ENCODE measurements at regions not wholly inside any gene's neighbourhood (a gene's known extent, or its start where the extent isn't known, plus 50 kb on each side); places are given as distances from the start of the nearest gene placed in this dataset.
A peak's percentile ranks its signal among the peaks of the same experiment; 100 is the strongest.
"Not testable (repeated sequence)": the region's sequence is repeated elsewhere in the genome, so short reads cannot be mapped to it uniquely, and the experiment has no call there.

DNA sequence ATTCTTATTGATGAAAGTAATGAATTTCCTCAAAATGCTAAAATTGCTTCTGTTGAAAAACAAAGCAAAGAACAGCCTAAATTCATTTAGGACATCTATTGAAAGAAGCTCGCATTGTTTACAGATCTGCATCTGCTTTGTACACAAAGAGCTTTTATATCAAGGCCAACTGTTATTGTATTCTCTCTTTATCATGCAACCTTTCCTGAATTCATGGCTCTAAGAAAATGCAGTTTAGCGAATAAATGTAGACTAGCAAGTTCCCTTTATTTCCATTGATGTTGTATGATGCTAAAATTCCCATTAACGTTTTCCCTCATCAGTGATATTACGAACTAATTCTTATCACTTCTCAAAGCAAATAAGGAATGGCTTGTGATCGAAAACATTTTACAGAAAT lies 446.3 kb downstream of the MID1IP1 start:
- H3K4me1 Mint-ChIP-seq (ENCODE audit: low read depth): peaks cover 20% of the 10 kb centered on the region
- no peak for DNase-seq
- no peaks in the 10 kb centered on the region for H3K9me3 Mint-ChIP-seq
- H3K4me3 Mint-ChIP-seq: no peak overlapping the region
- peaks cover 30% of the 10 kb centered on the region for H3K27me3 Mint-ChIP-seq
- no peak overlapping the region for H3K27ac Mint-ChIP-seq
- H3K36me3 Mint-ChIP-seq (ENCODE audit: low read depth): no peaks in the 10 kb centered on the region

DNA sequence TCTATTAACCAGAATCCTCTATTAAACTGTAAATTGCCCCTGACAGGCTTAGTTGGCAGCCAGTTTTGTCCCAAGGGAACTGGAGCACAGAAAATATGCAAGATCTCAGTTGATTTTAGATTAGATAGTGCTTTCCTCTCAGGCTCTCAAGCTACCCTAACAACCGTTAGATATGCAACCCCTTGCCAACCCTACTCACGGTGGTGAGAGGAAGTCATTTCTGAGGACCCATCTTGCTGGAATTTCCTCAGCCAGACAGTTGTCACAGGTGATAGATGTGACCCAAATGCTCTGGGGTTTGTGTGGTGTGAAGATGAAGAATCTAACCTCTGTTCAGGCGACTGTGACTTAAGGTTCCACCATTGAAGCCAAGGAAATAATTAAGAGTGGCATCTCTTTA lies 447.1 kb downstream of the MID1IP1 start:
- H3K36me3 Mint-ChIP-seq (ENCODE audit: low read depth): no peaks in the 10 kb centered on the region
- H3K4me1 Mint-ChIP-seq (ENCODE audit: low read depth): peaks cover 24% of the 10 kb centered on the region
- DNase-seq: no peak
- no peak overlapping the region for H3K4me3 Mint-ChIP-seq
- peaks cover 35% of the 10 kb centered on the region for H3K27me3 Mint-ChIP-seq
- no peak overlapping the region for H3K27ac Mint-ChIP-seq
- no peaks in the 10 kb centered on the region for H3K9me3 Mint-ChIP-seq

DNA sequence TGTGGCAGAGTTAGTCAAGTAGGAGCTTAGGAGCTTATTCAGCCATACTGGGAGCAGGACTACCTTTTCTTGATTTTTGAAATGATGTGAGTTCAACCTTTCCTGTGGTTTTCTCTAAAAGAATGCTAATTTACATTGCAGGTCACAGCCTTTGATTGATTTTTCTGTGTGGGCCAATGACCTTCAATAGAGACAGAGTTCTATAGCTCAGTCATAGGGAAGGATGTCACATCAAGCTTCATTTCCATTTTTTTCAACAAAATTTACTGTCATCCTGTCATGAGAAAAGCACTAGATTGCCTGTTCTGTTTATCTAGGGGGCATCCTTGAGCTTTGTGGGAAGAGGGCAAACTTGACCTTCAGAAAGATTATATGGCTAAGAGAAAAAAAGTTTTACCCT lies 448.7 kb downstream of the MID1IP1 start:
- H3K4me1 Mint-ChIP-seq (ENCODE audit: low read depth): peaks cover 32% of the 10 kb centered on the region
- no peaks in the 10 kb centered on the region for H3K9me3 Mint-ChIP-seq
- no peak overlapping the region for H3K4me3 Mint-ChIP-seq
- peaks cover 38% of the 10 kb centered on the region for H3K27me3 Mint-ChIP-seq
- no peaks in the 10 kb centered on the region for H3K36me3 Mint-ChIP-seq (ENCODE audit: low read depth)
- DNase-seq: no peak
- H3K27ac Mint-ChIP-seq: no peak overlapping the region

DNA sequence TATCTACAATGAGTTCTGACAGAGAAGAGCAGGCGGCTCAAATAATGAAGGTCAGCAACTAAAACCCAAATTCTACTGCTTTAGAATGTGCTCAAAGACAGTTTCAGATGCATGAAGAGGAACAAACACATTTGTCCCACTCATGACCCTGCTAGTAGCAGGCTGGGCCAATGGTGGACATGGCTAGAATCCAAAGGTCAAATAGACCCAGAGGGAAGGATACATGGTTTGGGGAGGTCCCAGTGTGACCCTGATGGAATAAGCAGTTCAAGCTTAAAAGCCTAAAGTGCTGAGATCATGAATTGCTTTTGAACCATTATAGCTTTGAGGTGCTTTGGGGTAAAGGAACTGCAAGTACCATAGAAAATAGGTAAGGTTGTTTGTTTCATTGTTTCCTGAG lies 450.7 kb downstream of the MID1IP1 start:
- H3K36me3 Mint-ChIP-seq (ENCODE audit: low read depth): no peaks in the 10 kb centered on the region
- H3K27me3 Mint-ChIP-seq: peaks cover 30% of the 10 kb centered on the region
- no peaks in the 10 kb centered on the region for H3K9me3 Mint-ChIP-seq
- no peak overlapping the region for H3K27ac Mint-ChIP-seq
- DNase-seq: no peak
- H3K4me3 Mint-ChIP-seq: no peak overlapping the region
- peaks cover 32% of the 10 kb centered on the region for H3K4me1 Mint-ChIP-seq (ENCODE audit: low read depth)

DNA sequence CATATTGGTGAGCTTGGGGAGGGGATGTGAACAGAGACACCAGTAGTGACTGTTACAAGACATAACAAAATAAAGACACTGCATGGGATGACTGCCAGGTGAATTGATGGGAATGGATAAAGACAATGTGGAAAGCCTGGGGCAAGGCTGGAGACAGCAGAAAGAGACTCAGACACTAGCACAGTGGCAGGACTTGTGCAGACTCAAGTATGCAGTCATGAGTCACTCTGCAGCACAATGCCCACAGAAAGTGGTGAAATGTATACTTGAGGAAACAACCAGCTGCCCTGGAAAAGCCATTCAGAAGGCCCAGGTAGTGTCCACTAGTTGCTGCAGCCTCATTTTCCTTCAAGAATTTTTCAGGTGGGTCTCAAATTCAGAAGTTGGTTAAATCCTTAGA lies 452.3 kb downstream of the MID1IP1 start:
- Mint-ChIP-seq H3K4me1 (ENCODE audit: low read depth) (peaks cover 32% of the 10 kb centered on the region), H3K4me3 (no peak overlapping the region), H3K27me3 (peaks cover 21% of the 10 kb centered on the region), H3K9me3 (no peaks in the 10 kb centered on the region), H3K27ac (no peak overlapping the region), H3K36me3 (ENCODE audit: low read depth) (no peaks in the 10 kb centered on the region)
- DNase-seq: no peak

DNA sequence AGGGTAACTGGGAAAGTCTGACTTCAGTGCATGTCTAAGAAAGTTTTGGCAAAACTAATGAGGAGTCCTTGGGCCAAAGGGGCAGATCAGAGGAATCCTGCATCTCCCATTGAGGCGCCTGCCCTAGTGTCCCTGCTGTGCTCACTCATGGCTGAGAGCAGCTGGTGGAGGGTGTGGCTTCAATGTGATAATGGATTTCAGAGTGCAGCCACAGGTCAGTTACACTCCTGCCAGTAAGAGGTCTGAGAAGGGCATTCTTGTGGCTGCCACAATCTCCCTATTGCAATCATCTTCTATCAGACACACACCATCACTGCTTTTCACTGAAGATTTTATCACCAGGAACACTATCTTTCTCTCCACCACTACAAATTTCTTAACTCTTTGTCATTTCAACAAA lies 457.1 kb downstream of the MID1IP1 start:
- H3K4me1 Mint-ChIP-seq (ENCODE audit: low read depth): peaks cover 34% of the 10 kb centered on the region
- no peak for DNase-seq
- no peak overlapping the region for H3K27ac Mint-ChIP-seq
- H3K4me3 Mint-ChIP-seq: no peak overlapping the region
- peaks cover 8% of the 10 kb centered on the region for H3K27me3 Mint-ChIP-seq
- no peaks in the 10 kb centered on the region for H3K9me3 Mint-ChIP-seq
- no peaks in the 10 kb centered on the region for H3K36me3 Mint-ChIP-seq (ENCODE audit: low read depth)

DNA sequence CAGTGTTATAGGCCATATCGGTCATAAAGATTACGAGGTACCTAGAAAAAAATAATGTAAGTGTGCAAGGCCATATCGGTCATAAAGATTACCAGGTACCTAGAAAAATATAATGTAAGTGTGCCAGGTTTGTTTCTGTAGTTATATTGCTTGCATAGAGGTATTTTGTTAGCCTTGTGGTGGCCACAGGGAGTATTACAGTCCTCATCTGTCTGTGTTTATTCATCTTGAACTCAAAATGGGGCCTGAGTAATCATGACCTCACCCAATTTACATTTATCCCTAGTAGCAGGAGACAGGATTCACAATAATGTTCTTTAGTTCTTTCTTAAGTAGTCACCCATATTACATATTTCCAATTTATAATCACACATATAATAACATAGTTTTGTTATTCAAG lies 459.7 kb downstream of the MID1IP1 start:
- H3K9me3 Mint-ChIP-seq: peaks cover 4% of the 10 kb centered on the region
- no peak overlapping the region for H3K27ac Mint-ChIP-seq
- no peaks in the 10 kb centered on the region for H3K36me3 Mint-ChIP-seq (ENCODE audit: low read depth)
- no peak for DNase-seq
- H3K4me1 Mint-ChIP-seq (ENCODE audit: low read depth): peaks cover 45% of the 10 kb centered on the region
- peaks cover 10% of the 10 kb centered on the region for H3K27me3 Mint-ChIP-seq
- H3K4me3 Mint-ChIP-seq: no peak overlapping the region

DNA sequence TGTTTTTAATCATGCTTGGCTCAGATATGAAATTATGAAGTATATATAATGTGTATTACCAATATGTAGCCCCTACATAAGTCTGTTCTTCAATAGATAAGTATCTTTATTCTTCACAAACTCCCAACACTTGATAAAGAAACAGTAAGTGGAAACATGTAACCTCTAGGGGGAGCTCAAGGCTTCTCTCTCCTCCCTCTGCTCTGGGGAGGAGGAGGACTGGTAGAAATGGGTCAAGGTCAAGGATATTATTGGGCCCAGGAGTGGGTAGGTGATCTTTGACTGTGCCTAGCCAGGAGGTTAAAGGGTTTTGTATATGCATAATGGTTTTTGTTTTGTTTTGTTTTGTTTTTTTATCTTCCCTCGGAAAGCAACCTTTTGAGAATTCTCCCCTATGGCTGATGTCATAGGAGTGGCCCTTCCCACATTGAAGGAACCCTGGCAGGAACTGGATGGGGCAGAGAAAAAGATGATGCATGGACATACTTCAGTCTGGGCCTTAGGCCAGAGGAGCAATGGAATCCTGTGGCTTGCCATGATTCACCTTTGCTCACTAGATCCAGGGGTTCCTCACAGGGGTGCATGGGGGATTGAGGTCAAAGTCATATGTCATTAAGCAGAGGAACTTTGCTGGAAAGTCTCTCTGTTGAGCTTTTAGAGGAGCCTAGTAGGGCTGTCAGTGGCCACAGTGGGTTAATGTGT lies 460.3 kb downstream of the MID1IP1 start:
- peak overlapping the region; percentile 82 for H3K27ac Mint-ChIP-seq
- peaks cover 49% of the 10 kb centered on the region for H3K4me1 Mint-ChIP-seq (ENCODE audit: low read depth)
- H3K4me3 Mint-ChIP-seq: no peak overlapping the region
- peaks cover 12% of the 10 kb centered on the region for H3K27me3 Mint-ChIP-seq
- no peak for DNase-seq
- peaks cover 3% of the 10 kb centered on the region for H3K36me3 Mint-ChIP-seq (ENCODE audit: low read depth)
- peaks cover 4% of the 10 kb centered on the region for H3K9me3 Mint-ChIP-seq

DNA sequence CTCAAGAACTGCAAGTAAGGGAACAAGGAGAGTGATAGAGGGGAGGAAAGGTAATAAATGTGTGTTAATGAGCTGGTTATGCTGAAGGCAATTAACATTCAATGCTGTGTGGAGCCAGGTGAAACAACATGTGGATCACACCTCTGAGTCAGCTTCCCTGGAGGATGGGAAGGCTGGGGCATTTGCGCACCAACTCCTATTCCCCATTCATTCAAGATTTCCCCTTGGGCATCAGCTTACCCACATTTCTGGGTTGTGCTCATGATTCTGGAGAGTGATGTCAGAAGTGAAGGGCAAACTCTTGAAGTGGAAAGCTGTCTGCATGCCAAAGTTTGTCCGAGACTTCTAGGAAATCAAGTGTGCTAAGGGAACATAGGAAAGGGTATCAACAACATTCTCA lies 461.4 kb downstream of the MID1IP1 start:
- Mint-ChIP-seq H3K36me3 (ENCODE audit: low read depth) (peaks cover 3% of the 10 kb centered on the region), H3K4me3 (no peak overlapping the region), H3K9me3 (peaks cover 4% of the 10 kb centered on the region), H3K4me1 (ENCODE audit: low read depth) (peaks cover 56% of the 10 kb centered on the region), H3K27ac (peak overlapping the region; percentile 46), H3K27me3 (peaks cover 12% of the 10 kb centered on the region)
- no peak for DNase-seq

DNA sequence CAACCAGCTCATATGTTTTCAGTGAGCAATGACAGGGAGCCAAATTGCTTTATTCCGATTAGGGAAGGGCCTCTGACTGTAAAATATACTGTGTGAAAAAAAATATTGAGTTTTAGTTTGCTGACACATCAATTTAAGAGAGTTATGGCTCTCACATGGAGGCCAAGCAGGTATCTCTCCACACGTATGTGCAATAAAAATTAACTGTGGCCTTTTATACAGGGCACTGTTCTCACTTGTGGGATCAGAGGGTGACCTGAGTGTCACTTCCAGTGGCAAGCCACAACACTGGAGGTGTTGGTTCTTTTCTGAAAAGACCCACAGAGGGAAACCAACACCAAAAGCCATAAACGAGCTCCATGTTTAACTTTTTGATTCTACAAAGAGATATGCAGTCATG lies 462.8 kb downstream of the MID1IP1 start:
- peaks cover 66% of the 10 kb centered on the region for H3K4me1 Mint-ChIP-seq (ENCODE audit: low read depth)
- DNase-seq: no peak
- H3K9me3 Mint-ChIP-seq: peaks cover 4% of the 10 kb centered on the region
- H3K36me3 Mint-ChIP-seq (ENCODE audit: low read depth): peaks cover 3% of the 10 kb centered on the region
- peak overlapping the region; percentile 73 for H3K27ac Mint-ChIP-seq
- no peak overlapping the region for H3K4me3 Mint-ChIP-seq
- peaks cover 12% of the 10 kb centered on the region for H3K27me3 Mint-ChIP-seq

DNA sequence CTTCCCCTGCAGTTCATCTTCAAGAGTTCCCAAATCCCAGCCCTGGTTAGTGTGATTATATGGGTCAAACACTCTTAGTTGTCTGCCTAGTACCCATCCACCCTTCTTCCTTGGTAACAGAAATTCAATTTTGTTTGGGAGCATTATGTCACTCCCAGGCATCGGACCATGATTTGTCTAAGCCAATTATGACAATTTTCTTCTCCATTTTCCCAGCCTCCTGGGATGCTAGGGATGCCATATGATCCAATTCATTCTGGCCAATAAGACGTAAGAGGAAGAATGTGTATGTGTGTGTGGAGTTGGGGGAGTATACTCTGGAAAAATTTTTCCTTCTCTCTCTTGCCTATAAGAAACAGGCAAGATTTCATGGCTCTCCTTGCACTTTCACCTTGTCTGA lies 465.9 kb downstream of the MID1IP1 start:
- Mint-ChIP-seq H3K9me3 (peaks cover 14% of the 10 kb centered on the region), H3K36me3 (ENCODE audit: low read depth) (peaks cover 3% of the 10 kb centered on the region), H3K27me3 (peaks cover 17% of the 10 kb centered on the region), H3K4me1 (ENCODE audit: low read depth) (peaks cover 53% of the 10 kb centered on the region), H3K27ac (no peak overlapping the region), H3K4me3 (no peak overlapping the region)
- DNase-seq: no peak

DNA sequence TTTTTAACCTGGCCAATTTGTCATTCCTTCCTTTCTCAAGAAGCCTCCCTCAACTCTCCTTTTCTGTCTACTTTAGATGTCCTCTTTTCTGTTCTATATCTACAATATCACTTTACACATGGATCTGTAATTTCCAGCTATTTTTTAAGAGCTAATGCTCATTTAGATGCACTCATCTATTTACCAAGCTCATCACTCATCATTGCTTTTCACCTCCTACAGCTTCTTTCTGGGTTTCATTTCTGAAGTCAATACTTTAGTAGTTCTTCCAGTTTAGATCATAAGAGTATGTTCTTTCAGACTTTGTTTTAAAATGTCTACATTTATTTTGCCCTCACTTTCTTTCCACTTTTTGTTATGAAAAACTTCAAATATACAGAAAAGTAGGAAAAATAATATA lies 466.9 kb downstream of the MID1IP1 start:
- H3K4me3 Mint-ChIP-seq: no peak overlapping the region
- H3K4me1 Mint-ChIP-seq (ENCODE audit: low read depth): peaks cover 43% of the 10 kb centered on the region
- H3K27me3 Mint-ChIP-seq: peaks cover 17% of the 10 kb centered on the region
- no peak for DNase-seq
- H3K9me3 Mint-ChIP-seq: peaks cover 14% of the 10 kb centered on the region
- H3K36me3 Mint-ChIP-seq (ENCODE audit: low read depth): peaks cover 3% of the 10 kb centered on the region
- H3K27ac Mint-ChIP-seq: peak overlapping the region; percentile 26

DNA sequence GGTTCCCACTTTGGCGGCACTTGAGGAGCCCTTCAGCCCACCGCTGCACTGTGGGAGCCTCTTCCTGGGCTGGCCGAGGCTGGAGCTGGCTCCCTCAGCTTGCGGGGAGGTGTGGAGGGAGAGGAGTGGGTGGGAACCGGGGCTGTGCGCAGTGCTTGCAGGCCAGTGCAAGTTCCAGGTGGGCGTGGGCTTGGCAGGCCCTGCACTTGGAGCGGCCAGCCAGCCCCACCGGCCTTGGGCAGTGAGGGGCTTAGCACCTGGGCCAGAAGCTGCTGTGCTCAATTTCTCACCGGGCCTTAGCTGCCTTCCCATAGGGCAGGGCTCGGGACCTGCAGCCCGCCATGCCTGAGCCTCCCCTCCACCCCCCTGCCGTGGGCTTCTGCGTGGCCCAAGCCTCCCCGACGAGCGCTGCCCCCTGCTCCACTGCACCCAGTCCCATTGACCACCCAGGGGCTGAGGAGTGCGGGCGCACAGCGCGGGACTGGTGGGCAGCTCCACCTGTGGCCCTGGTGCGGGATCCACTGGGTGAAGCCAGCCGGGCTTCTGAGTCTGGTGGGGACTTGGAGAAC lies 474.3 kb downstream of the MID1IP1 start:
- H3K27me3 Mint-ChIP-seq: peaks cover 21% of the 10 kb centered on the region
- H3K4me1 Mint-ChIP-seq (ENCODE audit: low read depth): peaks cover 2% of the 10 kb centered on the region
- DNase-seq: no peak
- no peak overlapping the region for H3K27ac Mint-ChIP-seq
- peaks cover 8% of the 10 kb centered on the region for H3K9me3 Mint-ChIP-seq
- H3K36me3 Mint-ChIP-seq (ENCODE audit: low read depth): peaks cover 2% of the 10 kb centered on the region
- no peak overlapping the region for H3K4me3 Mint-ChIP-seq

DNA sequence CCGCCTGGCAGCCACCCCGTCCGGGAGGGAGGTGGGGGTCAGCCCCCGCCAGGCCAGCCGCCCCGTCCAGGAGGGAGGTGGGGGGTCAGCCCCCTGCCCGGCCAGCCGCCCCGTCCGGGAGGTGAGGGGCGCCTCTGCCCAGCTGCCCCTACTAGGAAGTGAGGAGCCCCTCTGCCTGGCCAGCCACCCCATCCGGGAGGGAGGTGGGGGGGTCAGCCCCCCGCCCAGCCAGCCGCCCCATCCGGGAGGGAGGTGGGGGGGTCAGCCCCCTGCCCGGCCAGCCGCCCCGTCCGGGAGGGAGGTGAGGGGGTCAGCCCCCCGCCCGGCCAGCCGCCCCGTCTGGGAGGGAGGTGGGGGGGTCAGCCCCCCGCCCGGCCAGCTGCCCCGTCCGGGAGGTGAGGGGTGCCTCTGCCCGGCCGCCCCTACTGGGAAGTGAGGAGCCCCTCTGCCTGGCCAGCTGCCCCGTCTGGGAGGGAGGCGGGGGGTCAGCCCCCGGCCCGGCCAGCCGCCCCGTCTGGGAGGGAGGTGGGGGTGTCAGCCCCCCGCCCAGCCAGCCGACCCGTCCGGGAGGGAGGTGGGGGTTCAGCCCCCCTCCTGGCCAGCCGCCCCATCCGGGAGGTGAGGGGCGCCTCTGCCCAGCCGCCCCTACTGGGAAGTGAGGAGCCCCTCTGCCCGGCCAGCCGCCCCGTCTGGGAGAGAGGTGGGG lies 476.6 kb downstream of the MID1IP1 start:
- not testable (repeated sequence) for H3K27ac Mint-ChIP-seq, DNase-seq, H3K4me3 Mint-ChIP-seq

DNA sequence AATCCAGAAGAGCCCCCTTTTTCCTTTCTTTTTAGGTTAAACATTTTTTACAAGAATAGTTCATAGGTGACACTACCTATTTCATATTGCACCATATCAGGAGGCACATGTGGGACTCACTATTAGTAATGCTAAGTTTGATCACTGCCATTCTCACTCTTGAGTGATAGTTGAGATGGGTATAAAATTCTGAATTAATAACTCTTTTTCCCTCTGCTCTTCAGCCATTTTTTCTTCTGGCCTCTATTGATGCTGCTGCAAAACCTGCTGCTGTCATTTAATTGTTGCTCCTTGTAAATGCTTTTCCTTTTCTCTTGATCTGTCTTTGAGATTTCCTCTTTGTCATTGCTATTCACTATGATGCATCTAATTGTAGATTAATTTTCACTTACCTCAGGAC lies 482.0 kb downstream of the MID1IP1 start:
- Mint-ChIP-seq H3K27me3 (peaks cover 11% of the 10 kb centered on the region), H3K4me1 (ENCODE audit: low read depth) (no peaks in the 10 kb centered on the region), H3K9me3 (peaks cover 21% of the 10 kb centered on the region), H3K4me3 (no peak overlapping the region), H3K27ac (no peak overlapping the region), H3K36me3 (ENCODE audit: low read depth) (peaks cover 12% of the 10 kb centered on the region)
- DNase-seq: no peak

More for the DNA sequence above, 476.6 kb downstream of the MID1IP1 start:
- not testable (repeated sequence) for H3K9me3 Mint-ChIP-seq; H3K36me3 Mint-ChIP-seq (ENCODE audit: low read depth); H3K4me1 Mint-ChIP-seq (ENCODE audit: low read depth)
- peaks cover 21% of the 10 kb centered on the region for H3K27me3 Mint-ChIP-seq
